K562 (cell line): ENCODE measurements at regions not wholly inside any gene's neighbourhood (a gene's known extent, or its start where the extent isn't known, plus 50 kb on each side); places are given as distances from the start of the nearest gene placed in this dataset.

Source experiments
- ATF7 ChIP-seq: fragments of 450-650 bp; IDR thresholded peaks from 2 replicates; pipeline ENCODE4 v1.7.1; 2014; ENCODE audit warnings: mild to moderate bottlenecking, moderate library complexity
- FOXO4 ChIP-seq: fragments of 450-650 bp; formaldehyde crosslinking; IDR thresholded peaks from 2 replicates; pipeline ENCODE4 v1.4.0; 2020; ENCODE audit warnings: mild to moderate bottlenecking, moderate library complexity
- GATAD2A ChIP-seq: fragments of 450-650 bp; IDR thresholded peaks from 2 replicates; pipeline ENCODE4 v1.6.1; 2017
- TCF15 ChIP-seq: fragments of 250-450 bp; sonication (Bioruptor Pico); IDR thresholded peaks from 2 replicates; pipeline ENCODE4 v1.8.0; 2022; ENCODE audit warnings: moderate library complexity, mild to moderate bottlenecking, inconsistent platforms
- TEAD4 ChIP-seq, 2 experiments: sonication (generic) in 1 of 2; formaldehyde crosslinking in 1 of 2; IDR thresholded peaks; 2 replicates each; pipeline versions ENCODE4 v1.6.1 to v1.8.0; 2012 to 2022; ENCODE audit warnings: borderline replicate concordance in 1 of 2, inconsistent platforms in 1 of 2, low read length in 1 of 2, mild to moderate bottlenecking in 1 of 2, missing genetic modification reagents in 1 of 2
- ZFPM2 ChIP-seq: fragments of 250-450 bp; sonication (Bioruptor Pico); IDR thresholded peaks from 2 replicates; pipeline ENCODE4 v1.5.1; 2022; ENCODE audit warnings: mild to moderate bottlenecking
- ZNF165 ChIP-seq: fragments of 250-450 bp; sonication (Bioruptor Pico); IDR thresholded peaks from 2 replicates; pipeline ENCODE4 v1.4.0; 2020; ENCODE audit warnings: borderline replicate concordance
- ZNF280A ChIP-seq: fragments of 450-650 bp; IDR thresholded peaks from 2 replicates; pipeline ENCODE4 v1.6.1; 2018; ENCODE audit warnings: mild to moderate bottlenecking, low read depth; ENCODE audit not compliant: partially characterized antibody
- ZNF609 ChIP-seq: sonication (generic); formaldehyde crosslinking; IDR thresholded peaks from 2 replicates; pipeline ENCODE4 v1.8.1; 2023; ENCODE audit warnings: missing genetic modification reagents, mild to moderate bottlenecking, borderline replicate concordance
- TF ChIP-seq, protein P1 (sequence below): fragments of 250-450 bp; sonication (Bioruptor Pico); IDR thresholded peaks from 2 replicates; pipeline ENCODE4 v1.8.0; 2021; ENCODE audit warnings: moderate library complexity, mild to moderate bottlenecking, inconsistent platforms

DNA sequence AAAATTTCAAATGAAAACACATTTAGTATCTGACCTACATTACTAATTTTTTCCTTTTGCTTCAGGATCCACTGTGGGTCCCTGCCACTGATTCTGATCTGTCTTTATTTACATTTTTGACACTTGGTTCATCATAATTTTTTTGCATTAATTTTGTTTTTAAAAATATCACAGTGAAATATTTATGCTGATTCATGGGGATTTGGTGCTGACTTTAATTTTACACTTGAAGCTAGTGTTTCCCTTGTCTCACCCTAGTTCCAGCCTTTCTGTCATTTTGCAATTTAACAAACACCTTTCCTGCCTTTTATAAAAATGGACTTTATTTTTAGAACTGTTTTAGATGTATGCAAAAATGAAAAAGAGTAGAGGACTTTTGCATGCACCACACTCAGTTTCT lies 111.9 kb upstream of the MARCHF11 start (continued):
- TF ChIP-seq ZNF609 (CRISPR knock-in tag) (no peak), ATF7 (no peak), ZFPM2 (no peak), TCF15 (CRISPR knock-in tag) (no peak), ZNF165 (CRISPR knock-in tag) (no peak), TEAD4 (IDR thresholded peaks at IDR 0.05; ENCODE audit: low read length) (no peak), TEAD4 (CRISPR knock-in tag; IDR thresholded peaks at IDR 0.05; ENCODE audit: borderline replicate concordance) (no peak), GATAD2A (no peak), FOXO4 (CRISPR knock-in tag) (no peak), ZNF280A (no peak)
- TF ChIP-seq, protein P1, sequence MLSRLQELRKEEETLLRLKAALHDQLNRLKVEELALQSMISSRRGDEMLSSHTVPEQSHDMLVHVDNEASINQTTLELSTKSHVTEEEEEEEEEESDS (CRISPR knock-in tag): no peak
